ENCODE measurements at regions not wholly inside any gene's neighbourhood (a gene's known extent, or its start where the extent isn't known, plus 50 kb on each side); places are given as distances from the start of the nearest gene placed in this dataset.

- TF ChIP-seq CHD7 (IDR thresholded peaks at IDR 0.05; ENCODE audit: insufficient replicate concordance, low read length), result no peak
- TF ChIP-seq HDAC2 (IDR thresholded peaks at IDR 0.05; ENCODE audit: borderline replicate concordance in 1 of 2, low read depth in 2 of 2, low read length in 2 of 2), result no peak
- TF ChIP-seq TEAD4 (IDR thresholded peaks at IDR 0.05; ENCODE audit: low read depth, low read length), result no peak
- TF ChIP-seq SUZ12 (IDR thresholded peaks at IDR 0.05; ENCODE audit: low read length), result no peak
- no peak for TF ChIP-seq MAX (IDR thresholded peaks at IDR 0.05)
- no peak for TF ChIP-seq FOSL1 (IDR thresholded peaks at IDR 0.05; ENCODE audit: insufficient read depth, low read depth, low read length)
- no peak for TF ChIP-seq NANOG (IDR thresholded peaks at IDR 0.05; ENCODE audit: insufficient read depth, low read depth, low read length, poor library complexity, severe bottlenecking)
- no peak for TF ChIP-seq CBX5 (IDR thresholded peaks at IDR 0.05; ENCODE audit: low read depth, low read length)
Observed at GRCh38 chr6:149249370-149250357, 67.8 kb upstream of the TAB2 start (continued).

Data from H1 (cell line).